HG02588 (cell line): ENCODE measurements at regions not wholly inside any gene's neighbourhood (a gene's known extent, or its start where the extent isn't known, plus 50 kb on each side); places are given as distances from the start of the nearest gene placed in this dataset.
"Not testable (repeated sequence)": the region's sequence is repeated elsewhere in the genome, so short reads cannot be mapped to it uniquely, and the experiment has no call there.

ENCODE experiments used
- ATAC-seq: cut with Tn5 transposase; IDR thresholded peaks from one replicate; pipeline ENCODE4 v1.9.1; 2021; ENCODE audit warnings: mild to moderate bottlenecking, moderate library complexity; ENCODE audit not compliant: unreplicated experiment

DNA sequence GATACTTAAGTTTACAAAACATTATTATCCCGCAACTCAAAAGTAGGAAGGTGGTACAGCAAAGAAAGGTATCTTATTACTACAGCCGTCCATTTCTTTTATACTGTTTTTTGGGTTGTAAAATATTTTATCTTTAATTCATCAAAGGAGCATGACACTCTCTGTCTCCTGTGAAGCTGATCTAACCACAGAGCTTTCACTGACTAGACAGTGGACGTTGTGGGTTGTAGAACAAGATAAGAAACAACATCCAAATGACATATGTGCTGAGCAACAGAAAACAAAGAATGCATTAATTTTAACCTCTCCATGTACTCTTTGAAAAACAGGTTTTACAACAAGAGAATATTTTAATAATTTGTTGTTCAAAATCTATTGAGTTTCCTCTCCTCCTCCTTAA is 195.9 kb upstream of the FBXO33 start:
- ATAC-seq = no peak

DNA sequence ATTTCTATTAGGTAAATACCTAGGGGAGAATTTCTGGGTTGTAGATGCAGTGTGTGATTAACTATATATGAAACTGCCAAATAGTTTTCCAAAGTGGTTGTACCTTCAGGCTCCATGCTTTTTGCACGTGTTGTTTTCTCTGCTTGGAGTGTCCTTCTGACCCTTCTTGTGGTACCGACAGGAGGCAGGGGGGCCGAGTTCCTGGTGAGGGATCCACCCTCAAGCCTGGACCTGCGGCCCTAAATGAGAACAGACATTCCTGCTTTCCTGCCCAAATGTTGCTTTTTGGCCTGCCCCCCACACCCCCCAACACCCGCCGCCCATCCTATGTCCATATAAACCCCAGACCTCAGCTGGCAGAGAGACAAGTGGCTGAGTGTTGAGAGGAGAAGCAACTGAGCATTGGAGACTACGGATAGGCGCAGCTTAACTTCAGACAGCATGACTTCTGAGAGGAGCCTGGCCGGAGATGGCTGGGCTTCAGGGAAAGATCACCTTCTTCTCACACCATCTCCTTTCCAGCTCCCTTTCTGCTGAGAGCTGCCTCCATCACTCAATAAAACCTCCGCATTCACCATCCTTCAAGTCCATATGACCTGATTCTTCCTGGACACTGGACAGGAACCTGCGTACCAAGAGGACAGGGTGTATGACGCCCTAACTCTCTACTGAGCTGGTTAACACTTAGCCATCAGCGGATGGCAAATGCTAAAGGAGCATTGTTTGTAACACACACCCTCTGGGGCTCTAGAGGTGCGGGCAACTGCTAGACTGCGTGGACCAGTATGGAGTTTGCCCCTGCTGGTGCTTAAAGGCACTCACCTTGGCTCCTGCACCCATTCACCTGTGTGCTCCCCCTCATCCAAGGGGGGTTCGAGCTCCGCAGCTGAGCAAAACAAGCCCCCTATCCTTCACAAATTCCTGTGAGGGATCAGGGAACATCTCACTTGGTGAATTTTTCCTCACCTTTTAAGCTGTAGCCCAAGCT is 194.7 kb upstream of the FBXO33 start:
- no peak for ATAC-seq

DNA sequence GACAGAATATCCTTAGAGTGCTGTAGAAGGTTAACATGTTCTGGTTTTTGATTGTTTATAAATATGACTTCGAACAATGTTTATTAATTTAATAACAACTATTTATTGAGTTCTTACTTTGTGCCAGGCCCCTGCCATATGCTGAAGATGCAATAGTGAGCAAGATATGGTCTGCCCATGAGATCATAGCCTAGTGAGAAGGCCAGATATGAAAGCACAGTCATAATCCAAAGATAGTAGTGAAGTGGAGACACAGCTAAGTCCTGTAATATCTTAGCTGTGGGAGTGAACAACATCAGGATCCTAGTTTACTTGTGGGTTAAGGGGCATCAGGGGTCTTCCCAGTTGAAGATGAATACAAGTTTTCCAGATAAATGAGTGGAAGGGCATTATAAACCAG is 189.4 kb upstream of the FBXO33 start:
- no peak for ATAC-seq

DNA sequence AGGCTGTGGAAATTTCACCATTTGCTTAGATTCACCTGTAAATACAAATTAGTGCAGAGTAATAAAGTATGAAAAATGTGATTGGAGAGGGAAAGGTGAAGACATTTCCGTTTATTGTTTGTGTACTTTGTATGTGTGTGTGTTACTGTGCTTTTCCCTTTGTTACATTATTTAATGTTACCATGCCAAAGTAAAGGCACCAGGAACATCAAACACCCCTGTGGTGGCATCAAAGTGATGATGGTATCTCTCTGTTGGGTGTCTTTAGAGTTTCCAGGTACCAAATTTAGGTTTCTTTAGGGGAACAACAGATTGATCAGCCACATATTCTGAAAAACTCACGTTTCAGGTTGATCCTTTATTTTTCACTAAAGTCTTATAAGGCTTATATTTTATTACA is 189.0 kb upstream of the FBXO33 start:
- ATAC-seq = no peak

DNA sequence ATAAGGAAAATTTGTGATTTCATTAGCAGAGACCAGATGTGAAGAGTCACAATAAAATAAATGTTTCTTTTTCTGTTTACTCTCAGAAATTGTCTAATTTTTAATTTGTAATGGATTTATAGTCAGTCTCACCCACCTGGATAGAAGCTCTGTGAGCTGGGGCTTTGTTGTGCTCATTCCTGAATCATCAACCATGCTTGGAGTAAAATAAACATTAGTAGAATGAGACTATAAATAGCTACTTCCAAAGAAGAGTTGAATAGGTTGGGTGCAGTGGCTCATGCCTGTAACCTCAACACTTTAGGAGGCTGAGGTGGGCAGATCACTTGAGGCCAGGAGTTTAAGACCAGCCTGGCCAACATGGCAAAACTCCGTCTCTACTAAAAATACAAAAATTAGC is 185.3 kb upstream of the FBXO33 start:
- no peak for ATAC-seq

DNA sequence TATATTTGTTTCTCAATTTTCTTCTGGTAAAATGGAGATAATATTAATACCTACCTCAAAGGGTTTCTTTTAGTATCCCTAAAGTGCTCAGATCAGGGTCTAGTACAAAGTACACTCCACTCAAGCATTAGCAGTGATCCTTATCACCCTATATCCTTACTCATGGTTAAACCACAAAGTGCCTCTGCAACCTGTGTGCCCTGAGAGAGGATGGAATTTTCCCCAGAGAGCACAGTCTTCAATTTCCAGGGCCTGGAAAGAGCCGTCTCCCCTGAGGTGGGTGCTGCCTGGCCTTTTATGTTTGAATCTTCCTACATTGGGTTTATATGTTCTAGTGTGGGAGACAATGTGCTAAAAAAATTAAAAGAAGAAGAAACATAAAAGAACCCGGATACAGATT is 183.1 kb upstream of the FBXO33 start:
- ATAC-seq = no peak

DNA sequence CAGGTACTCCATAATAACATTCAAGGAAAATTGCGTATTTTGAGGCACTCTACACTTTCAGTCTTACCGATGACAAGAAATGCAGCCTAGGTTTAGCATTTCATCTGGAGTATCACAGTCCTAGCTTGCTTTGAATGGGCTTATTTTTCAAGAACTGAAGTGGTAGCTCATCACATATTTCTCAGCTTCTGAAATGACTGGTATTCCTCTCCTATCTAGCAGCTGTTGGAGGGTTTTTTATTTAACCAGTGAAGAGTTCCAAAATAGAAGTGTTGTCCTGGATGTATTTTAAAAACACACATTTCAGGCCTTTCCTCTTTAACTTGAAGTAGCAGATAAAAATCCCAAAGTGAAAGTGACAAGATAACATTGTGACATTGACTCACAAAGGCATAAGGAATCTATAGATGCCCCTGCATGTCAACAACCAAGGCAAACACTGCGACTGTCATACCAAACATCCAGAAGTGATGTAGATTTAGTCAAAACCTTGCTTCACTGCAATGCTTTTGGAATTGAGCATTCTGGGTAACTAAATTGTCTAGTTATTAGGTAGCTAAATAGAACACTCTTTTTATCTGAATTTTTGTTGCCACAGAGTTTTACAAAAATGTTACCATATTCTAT is 182.2 kb upstream of the FBXO33 start:
- ATAC-seq = no peak

DNA sequence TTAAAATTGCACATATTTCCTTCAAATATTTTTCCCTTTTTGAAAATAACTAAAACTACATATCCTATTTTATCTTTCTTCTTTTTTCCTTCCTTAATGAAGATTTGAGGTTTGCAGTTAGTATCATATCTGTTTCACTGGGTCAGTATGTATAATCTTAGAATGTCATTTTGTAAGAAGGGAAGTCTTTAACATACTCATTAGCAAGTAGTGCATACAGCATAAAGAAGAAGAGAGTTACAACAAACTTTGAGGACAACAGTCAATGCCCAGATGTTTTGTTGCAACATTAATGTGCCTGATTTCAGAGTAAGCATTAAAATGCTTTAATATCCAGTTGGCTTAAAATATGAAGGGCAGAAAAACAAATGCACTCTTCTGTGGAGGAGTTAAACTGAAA is 176.9 kb upstream of the FBXO33 start:
- ATAC-seq = no peak

DNA sequence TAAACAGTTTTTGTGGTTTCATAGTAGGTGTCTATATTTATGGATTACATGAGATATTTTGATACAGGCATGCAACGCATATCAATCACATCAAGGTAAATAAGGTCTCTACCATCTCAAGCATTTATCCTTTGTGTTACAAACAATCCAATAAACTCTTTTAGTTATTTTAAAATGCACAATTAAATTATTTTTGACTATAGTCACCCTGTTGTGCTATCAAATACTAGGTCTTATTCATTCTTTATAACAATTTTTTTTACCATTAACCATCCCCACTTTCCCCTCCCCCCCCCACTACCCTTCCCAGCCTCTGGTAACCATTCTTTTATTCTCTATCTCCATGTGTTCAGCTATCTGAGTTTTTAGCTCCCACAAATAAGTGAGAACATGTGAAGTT is 175.7 kb upstream of the FBXO33 start:
- no peak for ATAC-seq

DNA sequence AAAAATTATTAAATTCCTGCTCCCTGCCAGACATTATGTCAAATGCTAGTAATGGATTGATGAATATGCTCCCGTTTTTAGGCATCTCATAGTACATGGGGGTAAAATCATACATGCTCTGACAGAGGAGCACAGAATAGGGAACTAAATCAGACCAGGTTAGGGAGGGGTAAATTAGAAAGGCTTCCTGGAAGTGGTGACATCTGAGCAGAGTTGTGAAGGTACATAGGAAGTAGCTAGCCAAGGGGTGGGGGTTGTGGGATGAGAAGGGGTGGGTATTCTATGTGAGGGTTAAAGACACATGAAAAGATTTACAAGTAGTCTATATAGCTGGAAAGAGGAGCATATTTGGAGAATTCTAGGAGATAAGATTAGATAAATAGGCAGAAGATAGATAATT is 171.7 kb upstream of the FBXO33 start:
- ATAC-seq = no peak

DNA sequence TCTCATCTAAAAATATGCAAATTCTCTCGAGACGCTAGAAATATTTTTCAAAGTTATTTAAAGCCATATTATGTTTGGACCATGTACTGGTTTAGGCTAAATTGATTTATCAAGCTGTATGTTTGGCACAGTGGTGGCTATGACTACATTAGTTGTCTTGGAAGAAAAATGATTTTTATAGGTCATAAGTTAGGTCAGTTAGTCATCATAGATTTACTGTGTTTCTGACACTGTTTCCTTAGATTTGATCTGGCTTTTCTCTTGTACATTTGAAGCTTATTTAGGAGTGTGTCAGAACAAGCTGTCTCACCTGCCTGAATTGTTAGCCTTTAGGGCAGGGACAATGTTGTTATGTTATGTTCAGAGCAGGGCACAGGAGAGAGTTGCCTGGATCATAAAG is 161.1 kb upstream of the FBXO33 start:
- ATAC-seq = no peak

DNA sequence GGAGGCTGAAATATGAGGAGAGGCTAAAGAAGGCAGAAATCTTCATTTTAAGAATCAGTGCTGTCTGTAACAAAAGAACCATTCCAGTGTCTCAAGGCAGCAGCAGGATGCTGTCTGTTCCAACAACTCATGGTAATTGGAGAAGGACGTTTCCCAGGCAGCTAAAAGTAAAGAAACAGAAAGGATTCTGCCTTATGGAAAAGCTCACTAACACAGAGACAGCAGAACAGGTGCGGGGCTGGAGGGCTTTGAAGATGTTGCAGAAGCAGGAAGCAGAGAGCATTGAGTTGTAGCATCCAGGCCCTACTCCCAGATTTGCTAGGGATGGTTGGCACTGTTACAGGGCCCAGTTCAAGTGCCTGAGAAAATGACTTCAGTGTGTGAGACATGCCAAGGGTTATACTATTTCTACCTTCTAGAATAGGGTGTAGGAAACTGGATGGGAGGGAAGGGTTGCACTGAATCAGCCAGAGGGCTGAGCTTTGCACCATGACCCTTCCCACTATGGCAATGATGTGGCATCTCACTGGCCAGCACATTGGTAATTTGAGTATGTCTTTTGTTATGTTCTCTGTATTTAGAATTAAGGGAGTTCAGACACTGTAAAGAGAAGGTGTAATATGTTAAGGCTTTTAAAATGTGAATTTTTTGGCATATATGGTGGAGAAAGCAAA is 160.0 kb upstream of the FBXO33 start:
- ATAC-seq = no peak

DNA sequence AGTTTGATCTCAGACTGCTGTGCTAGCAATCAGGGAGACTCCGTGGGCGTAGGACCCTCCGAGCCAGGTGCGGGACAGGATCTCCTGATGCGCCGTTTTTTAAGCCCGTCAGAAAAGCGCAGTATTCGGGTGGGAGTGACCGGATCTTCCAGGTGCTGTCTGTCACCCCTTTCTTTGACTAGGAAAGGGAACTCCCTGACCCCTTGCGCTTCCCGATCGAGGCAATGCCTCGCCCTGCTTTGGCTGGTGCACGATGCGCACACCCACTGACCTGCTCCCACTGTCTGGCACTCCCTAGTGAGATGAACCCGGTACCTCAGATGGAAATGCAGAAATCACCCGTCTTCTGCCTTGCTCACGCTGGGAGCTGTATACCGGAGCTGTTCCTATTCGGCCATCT is 157.6 kb upstream of the FBXO33 start:
- not testable (repeated sequence) for ATAC-seq

DNA sequence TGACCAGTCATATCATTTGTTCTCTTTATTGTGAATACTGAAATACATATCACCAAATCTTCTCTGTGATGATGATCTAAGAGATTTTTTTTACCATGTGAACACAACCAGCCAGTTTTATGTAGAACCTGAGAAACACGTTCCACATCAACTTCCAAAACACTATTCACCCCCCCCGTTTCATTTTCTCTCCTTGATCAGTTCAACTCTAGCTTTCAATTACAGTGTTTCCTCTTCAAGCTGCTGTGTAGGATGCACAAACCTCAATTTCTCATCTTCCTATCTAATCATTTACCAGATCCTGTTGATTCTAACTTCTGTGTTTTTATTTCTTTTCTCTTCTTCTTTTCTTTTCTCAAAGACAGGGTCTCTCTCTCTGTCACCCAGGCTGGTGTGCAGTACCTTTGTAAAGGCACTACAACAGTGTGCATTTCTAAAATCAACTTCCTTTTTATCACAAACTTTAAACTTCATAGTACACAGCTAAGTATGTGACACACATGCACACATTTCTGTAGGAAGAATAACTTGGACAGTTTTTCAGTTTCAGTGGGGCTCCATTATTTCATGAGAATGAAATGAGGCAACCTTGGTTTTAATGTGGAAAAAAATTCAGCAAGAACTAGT is 149.9 kb upstream of the FBXO33 start:
- ATAC-seq = no peak

DNA sequence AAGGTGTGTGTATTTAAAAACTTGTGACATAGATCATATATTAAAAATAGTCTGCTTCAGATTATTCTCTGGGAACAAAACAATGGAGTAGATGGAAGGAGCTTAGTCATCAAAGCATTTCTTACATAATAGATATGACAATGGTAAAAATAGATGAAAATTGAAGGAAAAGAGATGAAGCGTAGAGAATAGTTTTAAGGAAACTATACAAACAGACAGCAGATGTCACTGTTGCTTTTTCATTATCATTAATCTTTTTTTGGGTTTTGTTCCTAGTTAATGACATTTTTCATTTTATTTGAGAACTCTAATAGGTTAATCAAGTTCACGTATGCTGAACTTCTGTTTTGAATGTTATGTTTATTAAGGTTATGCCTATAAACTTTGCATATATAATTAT is 149.2 kb upstream of the FBXO33 start:
- ATAC-seq = no peak

DNA sequence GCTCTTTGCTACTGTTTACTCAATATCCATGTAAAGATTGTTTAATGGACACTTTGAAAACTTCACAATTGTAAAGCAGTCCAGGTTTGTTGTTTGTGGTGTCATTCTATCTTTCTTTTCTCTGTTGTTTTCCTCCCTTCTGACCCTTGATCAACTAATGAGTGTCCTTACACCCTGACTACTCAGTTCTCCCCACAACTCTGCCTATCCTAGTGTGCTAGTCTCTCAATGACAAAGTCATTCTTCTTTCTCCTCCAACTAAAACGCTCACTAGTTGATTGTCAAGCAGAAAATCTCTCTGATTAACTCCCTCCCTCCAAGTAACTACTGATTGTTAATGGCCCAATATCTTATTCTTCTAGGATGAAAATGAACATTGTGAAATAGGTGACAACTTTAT is 148.5 kb upstream of the FBXO33 start:
- no peak for ATAC-seq

DNA sequence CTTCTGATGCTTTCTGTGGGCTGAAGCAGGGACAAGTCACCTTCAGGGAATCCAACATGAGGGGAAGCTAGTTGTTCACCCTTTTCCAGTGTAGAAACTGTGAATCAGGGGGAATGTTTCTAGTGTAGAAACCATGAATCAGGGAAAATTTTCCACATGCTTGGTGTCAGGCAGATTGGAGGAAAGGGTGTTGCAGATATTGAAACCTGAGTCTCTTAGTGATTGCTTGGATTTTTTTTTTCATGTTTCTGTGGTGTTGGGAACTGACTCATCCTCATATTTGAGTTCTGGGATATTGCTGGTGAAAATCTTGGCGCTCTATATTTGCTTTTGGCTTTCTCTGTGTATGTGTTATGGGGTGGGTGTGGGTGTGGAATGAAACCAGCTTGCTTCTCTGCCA is 144.5 kb upstream of the FBXO33 start:
- ATAC-seq = no peak

DNA sequence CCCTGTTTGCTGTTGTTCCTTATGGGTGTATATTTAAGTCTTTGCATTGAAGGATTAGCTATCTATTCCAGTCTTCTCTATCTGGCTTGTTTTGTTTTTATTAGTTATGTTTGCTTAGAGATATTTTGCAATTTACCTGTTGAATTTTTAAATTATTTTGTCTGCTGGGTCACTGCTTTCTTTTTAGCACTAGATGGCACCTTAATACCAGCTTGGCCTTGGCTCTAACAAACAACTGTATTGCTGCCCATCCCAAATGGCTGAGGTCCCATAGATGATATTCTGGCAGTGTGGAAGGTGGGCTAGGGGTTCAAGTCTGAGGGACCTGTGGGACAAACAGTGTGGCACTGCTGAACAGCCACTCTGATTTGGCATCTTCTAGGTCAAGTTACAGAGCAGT is 144.0 kb upstream of the FBXO33 start:
- ATAC-seq = no peak

DNA sequence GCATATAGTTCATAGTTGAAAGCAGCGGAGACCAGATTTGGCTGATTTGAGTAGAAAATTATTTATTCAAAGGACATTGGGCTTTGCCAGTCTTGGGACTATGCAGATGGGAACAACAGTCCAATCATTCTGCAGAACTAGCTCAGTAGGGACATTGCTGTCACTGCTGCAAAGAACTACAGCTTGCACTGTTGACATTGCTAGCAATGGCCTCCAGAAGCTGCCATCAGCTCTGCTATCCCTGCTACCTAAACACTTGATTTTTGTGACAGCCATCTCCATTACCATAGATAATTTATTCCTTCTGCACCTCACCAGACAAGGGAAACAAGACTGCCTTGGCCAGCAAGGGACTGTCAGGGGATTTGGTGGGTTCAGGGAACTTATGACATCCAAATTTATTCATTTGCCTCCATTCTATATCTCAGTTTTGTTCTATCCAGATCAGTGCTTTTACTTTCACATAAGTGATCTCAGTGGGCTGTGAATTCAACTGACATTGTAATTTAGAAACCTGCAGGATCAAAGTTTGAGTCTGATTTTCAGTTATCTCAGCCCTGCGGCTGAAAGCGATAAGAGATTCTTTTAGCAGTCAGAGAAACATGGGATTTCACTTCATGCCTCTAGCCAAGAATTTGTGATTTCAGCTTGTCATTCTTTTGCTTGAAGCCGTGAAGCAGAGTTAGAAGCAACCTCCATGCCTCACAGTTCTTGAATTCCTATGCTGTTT is 136.7 kb upstream of the FBXO33 start:
- ATAC-seq = no peak

DNA sequence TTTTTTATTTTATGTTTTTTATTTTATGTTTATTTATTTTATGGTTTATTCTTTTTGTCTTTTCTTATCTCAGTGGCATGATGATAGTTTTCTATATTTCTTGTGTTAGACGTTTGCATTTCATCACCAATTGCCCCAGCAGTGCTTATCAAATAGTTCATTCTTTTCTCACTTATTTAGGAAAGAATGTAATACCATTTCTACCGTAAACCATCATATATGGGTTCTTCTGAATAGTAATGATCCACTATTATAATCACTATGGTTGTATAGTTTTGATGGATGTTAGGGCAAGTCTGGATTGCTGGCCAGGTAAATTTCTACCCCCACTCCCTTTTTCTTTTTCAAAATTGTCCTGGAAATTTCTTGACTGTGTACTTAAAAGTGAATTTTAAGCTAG is 134.6 kb upstream of the FBXO33 start:
- no peak for ATAC-seq

DNA sequence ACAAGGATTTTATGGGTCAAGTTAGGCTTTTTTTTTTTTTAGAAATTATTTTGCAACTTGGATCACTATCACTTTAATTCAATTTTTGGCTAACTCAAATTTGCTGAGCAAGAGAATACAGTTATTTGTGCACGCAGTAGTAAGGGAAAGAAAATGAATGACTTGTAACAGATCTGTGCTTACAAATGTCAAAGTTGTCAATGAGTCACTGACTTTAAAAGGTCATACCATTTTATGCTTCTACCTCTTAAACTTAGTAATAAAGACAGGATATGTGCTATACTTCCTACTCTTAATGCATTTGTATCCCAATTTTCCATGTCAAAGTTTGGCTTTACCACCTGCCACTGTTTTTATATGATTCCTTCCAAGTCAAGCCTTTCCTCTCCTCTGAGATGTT is 131.1 kb upstream of the FBXO33 start:
- ATAC-seq = no peak
